Suprapubic skin (tissue), 4 donors: ENCODE measurements at regions not wholly inside any gene's neighbourhood (a gene's known extent, or its start where the extent isn't known, plus 50 kb on each side); places are given as distances from the start of the nearest gene placed in this dataset.
"Not testable (repeated sequence)": the region's sequence is repeated elsewhere in the genome, so short reads cannot be mapped to it uniquely, and the experiment has no call there.

Experiments
- DNase-seq, 2 donors: peaks; one replicate each; pipeline ENCODE4 v3.0.0-alpha.2; 2019; ENCODE audit warnings: low spot score in 2 of 2
- H3K27ac ChIP-seq: fragments of 200-600 bp; sonication (generic); one replicate; pipeline ENCODE4 v1.5.1; 2019
- H3K27me3 ChIP-seq: fragments of 200-600 bp; sonication (generic); one replicate; pipeline ENCODE4 v1.5.1; 2019
- H3K36me3 ChIP-seq: fragments of 200-600 bp; sonication (generic); one replicate; pipeline ENCODE4 v1.5.1; 2019
- H3K4me1 ChIP-seq: fragments of 200-600 bp; sonication (generic); one replicate; pipeline ENCODE4 v1.5.1; 2019
- H3K4me3 ChIP-seq: fragments of 200-600 bp; sonication (generic); one replicate; pipeline ENCODE4 v1.5.1; 2019; ENCODE audit warnings: mild to moderate bottlenecking
- H3K9me3 ChIP-seq: fragments of 200-600 bp; sonication (generic); one replicate; pipeline ENCODE4 v1.5.1; 2019
- CTCF ChIP-seq, 2 donors: fragments of 200-600 bp in 1 of 2; fragments of 450-650 bp in 1 of 2; sonication (generic) in 1 of 2; IDR thresholded peaks; one replicate each; pipeline ENCODE4 v1.5.1; 2016 to 2019; ENCODE audit warnings: antibody characterized with exemption in 2 of 2, mild to moderate bottlenecking in 1 of 2, moderate library complexity in 1 of 2
- EP300 ChIP-seq: sonication (generic); formaldehyde crosslinking; IDR thresholded peaks from one replicate; pipeline ENCODE4 v1.6.1; 2017; ENCODE audit warnings: antibody characterized with exemption
- POLR2A ChIP-seq, 2 donors: fragments of 450-650 bp; IDR thresholded peaks; one replicate each; pipeline ENCODE4 v1.6.1; 2017; ENCODE audit warnings: antibody characterized with exemption in 2 of 2, mild to moderate bottlenecking in 2 of 2, moderate library complexity in 2 of 2
- POLR2AphosphoS5 ChIP-seq, 3 donors: sonication (generic); formaldehyde crosslinking; IDR thresholded peaks; one replicate each; pipeline ENCODE4 v1.6.1; 2017; ENCODE audit warnings: antibody characterized with exemption in 3 of 3
- WGBS: methylation state at CpG from one replicate; pipeline ENCODE4 v1.1.5; 2018; 5-methylcytosine and 5-hydroxymethylcytosine counted together

- 68% methylated on average over 1 of the region's 1 CpG for WGBS
- Histone ChIP-seq H3K27ac (no peak overlapping the region), H3K4me1 (no peaks in the 10 kb centered on the region), H3K9me3 (no peaks in the 10 kb centered on the region), H3K27me3 (no peaks in the 10 kb centered on the region), H3K36me3 (no peaks in the 10 kb centered on the region), H3K4me3 (no peak overlapping the region)
- TF ChIP-seq EP300: no peak
- DNase-seq: no peak
These were observed 966.9 kb downstream of the TAF11L14 start for GRCh38 chr5:18601185-18601584.

- H3K4me3 ChIP-seq: no peak overlapping the region
- no peaks in the 10 kb centered on the region for H3K27me3 ChIP-seq
- no peaks in the 10 kb centered on the region for H3K36me3 ChIP-seq
- no peaks in the 10 kb centered on the region for H3K9me3 ChIP-seq
- no peak for DNase-seq
- TF ChIP-seq POLR2A (IDR thresholded peaks at IDR 0.05): no peak
- no peak for TF ChIP-seq POLR2AphosphoS5 (IDR thresholded peaks at IDR 0.05)
- no peak for TF ChIP-seq CTCF (IDR thresholded peaks at IDR 0.05)
- no peak for TF ChIP-seq EP300
- no peak overlapping the region for H3K27ac ChIP-seq
- WGBS: 28% methylated on average over 1 of the region's 1 CpG
- no peaks in the 10 kb centered on the region for H3K4me1 ChIP-seq
These were observed 968.1 kb downstream of the TAF11L14 start for GRCh38 chr5:18602402-18602801.

- TF ChIP-seq EP300: no peak
- TF ChIP-seq POLR2A (IDR thresholded peaks at IDR 0.05): no peak
- TF ChIP-seq CTCF (IDR thresholded peaks at IDR 0.05): no peak
- no peak for TF ChIP-seq POLR2AphosphoS5 (IDR thresholded peaks at IDR 0.05)
- H3K27ac ChIP-seq: no peak overlapping the region
- DNase-seq: no peak
- H3K4me1 ChIP-seq: no peaks in the 10 kb centered on the region
- no peaks in the 10 kb centered on the region for H3K27me3 ChIP-seq
- H3K9me3 ChIP-seq: no peaks in the 10 kb centered on the region
- no peaks in the 10 kb centered on the region for H3K36me3 ChIP-seq
- H3K4me3 ChIP-seq: no peak overlapping the region
These were observed 970.9 kb downstream of the TAF11L14 start for GRCh38 chr5:18605186-18605585.

GRCh38 chr5:18607570-18607969 is 973.3 kb downstream of the TAF11L14 start:
- Histone ChIP-seq H3K9me3 (no peaks in the 10 kb centered on the region), H3K4me1 (no peaks in the 10 kb centered on the region), H3K4me3 (no peak overlapping the region), H3K27ac (no peak overlapping the region), H3K36me3 (no peaks in the 10 kb centered on the region), H3K27me3 (no peaks in the 10 kb centered on the region)
- DNase-seq: no peak
- 81% methylated on average over 5 of the region's 5 CpGs for WGBS
- TF ChIP-seq POLR2A (IDR thresholded peaks at IDR 0.05) (no peak), CTCF (IDR thresholded peaks at IDR 0.05) (no peak), POLR2AphosphoS5 (IDR thresholded peaks at IDR 0.05) (no peak), EP300 (no peak)

GRCh38 chr5:18617191-18617590 is 982.9 kb downstream of the TAF11L14 start:
- WGBS: 90% methylated on average over 2 of the region's 2 CpGs
- not testable (repeated sequence) for H3K9me3 ChIP-seq, H3K4me1 ChIP-seq, H3K27ac ChIP-seq, DNase-seq, H3K4me3 ChIP-seq, H3K27me3 ChIP-seq, H3K36me3 ChIP-seq

- H3K4me1 ChIP-seq: no peaks in the 10 kb centered on the region
- no peak overlapping the region for H3K4me3 ChIP-seq
- 90% methylated on average over 2 of the region's 2 CpGs for WGBS
- no peaks in the 10 kb centered on the region for H3K27me3 ChIP-seq
- no peak overlapping the region for H3K27ac ChIP-seq
- no peak for TF ChIP-seq EP300
- TF ChIP-seq CTCF (IDR thresholded peaks at IDR 0.05): no peak
- TF ChIP-seq POLR2A (IDR thresholded peaks at IDR 0.05): no peak
- no peak for TF ChIP-seq POLR2AphosphoS5 (IDR thresholded peaks at IDR 0.05)
- no peaks in the 10 kb centered on the region for H3K36me3 ChIP-seq
- H3K9me3 ChIP-seq: no peaks in the 10 kb centered on the region
- DNase-seq: no peak
These were observed 996.3 kb downstream of the TAF11L14 start for GRCh38 chr5:18630458-18631045.
